K562 (cell line): ENCODE measurements at regions not wholly inside any gene's neighbourhood (a gene's known extent, or its start where the extent isn't known, plus 50 kb on each side); places are given as distances from the start of the nearest gene placed in this dataset.

Experiments used
- ATAC-seq: fragments of 200-7000 bp; cut with Tn5 transposase; 3 replicates; pipeline ENCODE4 v1.9.1; 2020; ENCODE audit warnings: moderate library complexity
- BruUV-seq: library from RNA; stranded (reverse); fragments of 400-500 nt; replicated peaks from 2 replicates; lab custom pipeline; 2021; lab: Mats Ljungman, UMichigan
- CTCF ChIA-PET: fragments of 300-600 bp; formaldehyde crosslinking; extraction: SDS; loops from one replicate; lab custom pipeline; 2021; ENCODE audit warnings: low intra/inter-chr PET ratio; lab: Yijun Ruan, JAX
- POLR2A ChIA-PET: fragments of 300-600, 350-650 bp; sonication (Branson Sonifier 250); formaldehyde crosslinking; extraction: SDS; loops from one replicate; lab custom pipeline; 2021; ENCODE audit warnings: antibody characterized with exemption, inconsistent platforms; lab: Yijun Ruan, JAX
- DNase-seq, 4 experiments: peaks; one replicate each; pipeline versions ENCODE4 v3.0.0 to v3.0.0-alpha.2; 2011 to 2018; ENCODE audit warnings: low spot score in 3 of 4, mixed read lengths in 3 of 4; ENCODE audit errors: extremely low read depth in 1 of 4
- FAIRE-seq: peaks from 2 replicates; lab custom pipeline; 2011; peaks lifted over from hg19 to GRCh38; lab: Jason Lieb, UNC
- H2AFZ ChIP-seq: 2 replicates; pipeline ENCODE4 v1.6.0; 2011; ENCODE audit warnings: low read depth, low read length, control low read depth, inconsistent platforms
- H3K27ac ChIP-seq: fragments of 200-600 bp; 3 replicates; pipeline ENCODE4 v1.8.0; 2011; ENCODE audit warnings: low read depth, mild to moderate bottlenecking, control low read depth, inconsistent platforms, low read length, moderate library complexity, mixed read lengths; ENCODE audit errors: extremely low read depth
- H3K27me3 ChIP-seq, 2 experiments: fragments of 300-600 bp in 1 of 2; 2 replicates in 1 of 2; 3 replicates in 1 of 2; pipeline versions ENCODE4 v1.6.0 to v1.8.0; 2011; ENCODE audit warnings: inconsistent platforms in 2 of 2, low read length in 2 of 2, mild to moderate bottlenecking in 1 of 2, mixed read lengths in 1 of 2, moderate library complexity in 1 of 2; ENCODE audit not compliant: control insufficient read depth in 2 of 2, insufficient read depth in 2 of 2
- H3K36me3 ChIP-seq: fragments of 300-600 bp; 3 replicates; pipeline ENCODE4 v1.8.0; 2011; ENCODE audit warnings: mild to moderate bottlenecking, low read length, inconsistent platforms; ENCODE audit not compliant: control insufficient read depth, insufficient read depth
- H3K4me1 ChIP-seq, 2 experiments: fragments of 200-600 bp in 1 of 2; replicated peaks in 1 of 2; 2 replicates in 1 of 2; 3 replicates in 1 of 2; pipeline versions ENCODE4 v1.5.1 to v1.8.0; 2011; ENCODE audit warnings: inconsistent platforms in 2 of 2, low read length in 2 of 2, mild to moderate bottlenecking in 1 of 2, mixed read lengths in 1 of 2, moderate library complexity in 1 of 2; ENCODE audit not compliant: control insufficient read depth in 2 of 2, insufficient read depth in 2 of 2
- H3K4me2 ChIP-seq: 2 replicates; pipeline ENCODE4 v1.6.1; 2011; ENCODE audit warnings: low read length, control low read depth, inconsistent platforms, mixed read lengths; ENCODE audit not compliant: insufficient read depth
- H3K4me3 ChIP-seq: fragments of 200-600 bp; sonication (generic), shearing (Covaris generic); 2 replicates; pipeline ENCODE4 v1.5.1; 2016; ENCODE audit warnings: control low read depth, inconsistent platforms
- H3K79me2 ChIP-seq: fragments of 200-600 bp; 3 replicates; pipeline ENCODE4 v1.8.0; 2011; ENCODE audit warnings: low read length, inconsistent platforms; ENCODE audit not compliant: control insufficient read depth, insufficient read depth
- H3K9ac ChIP-seq, 2 experiments: 2 replicates each; pipeline versions ENCODE4 v1.6.0 to v1.6.1; 2011; ENCODE audit warnings: low read depth in 2 of 2, low read length in 2 of 2, control low read depth in 1 of 2, inconsistent platforms in 1 of 2, mild to moderate bottlenecking in 1 of 2, mixed read lengths in 1 of 2; ENCODE audit not compliant: insufficient read depth in 1 of 2
- H3K9me1 ChIP-seq: one replicate; pipeline ENCODE4 v1.6.0; 2011; ENCODE audit warnings: inconsistent platforms, mild to moderate bottlenecking, low read length, moderate library complexity; ENCODE audit not compliant: control insufficient read depth, insufficient read depth
- H3K9me3 ChIP-seq: replicated peaks from 2 replicates; pipeline ENCODE4 v1.5.1; 2011; ENCODE audit warnings: low read depth, low read length, inconsistent platforms; ENCODE audit not compliant: control insufficient read depth, insufficient read depth
- H4K20me1 ChIP-seq: replicated peaks from 2 replicates; pipeline ENCODE4 v1.6.1; 2011; ENCODE audit warnings: low read length, inconsistent platforms, mixed read lengths; ENCODE audit not compliant: control insufficient read depth, insufficient read depth
- CBX5 ChIP-seq: IDR thresholded peaks from 2 replicates; pipeline ENCODE4 v1.6.1; 2014; ENCODE audit warnings: low read depth, borderline replicate concordance
- CUX1 ChIP-seq: fragments of 200-800 bp; sonication (Bioruptor generic); IDR thresholded peaks from 2 replicates; pipeline ENCODE4 v1.6.1; 2016; ENCODE audit warnings: missing genetic modification characterization, missing compliant biosample characterization
- DPF2 ChIP-seq: fragments of 450-650 bp; IDR thresholded peaks from 2 replicates; pipeline ENCODE4 v1.6.1; 2016
- HDAC2 ChIP-seq: fragments of 450-650 bp; IDR thresholded peaks from 2 replicates; pipeline ENCODE4 v1.6.1; 2016; ENCODE audit warnings: mild to moderate bottlenecking
- JUND ChIP-seq, 2 experiments: IDR thresholded peaks; 2 replicates in 1 of 2; 3 replicates in 1 of 2; pipeline ENCODE4 v1.6.1; 2011; ENCODE audit warnings: borderline replicate concordance in 2 of 2, low read depth in 2 of 2, low read length in 2 of 2, improper control_type of control experiment in 1 of 2, missing biosample characterization in 1 of 2, missing genetic modification characterization in 1 of 2, missing genetic modification reagents in 1 of 2
- TAF9B ChIP-seq: fragments of 450-650 bp; IDR thresholded peaks from 2 replicates; pipeline ENCODE4 v1.6.1; 2018; ENCODE audit warnings: mild to moderate bottlenecking; ENCODE audit not compliant: partially characterized antibody
- TCF7 ChIP-seq: sonication (generic); IDR thresholded peaks from 2 replicates; pipeline ENCODE4 v1.6.1; 2016; ENCODE audit warnings: antibody characterized with exemption, borderline replicate concordance
- in situ Hi-C: fragments of 300-500 bp; cut with MboI; formaldehyde crosslinking; loops from 4 replicates; pipeline ENCODE4 v1.15.0; 2018; ENCODE audit warnings: inconsistent platforms, mixed read lengths
- intact Hi-C: fragments of 100-400 bp; cut with micrococcal nuclease; formaldehyde crosslinking; loops from 2 replicates; pipeline ENCODE4 v1.14.2; 2022
- TF ChIP-seq, protein P1 (sequence below): sonication (generic); formaldehyde crosslinking; IDR thresholded peaks from 2 replicates; pipeline ENCODE4 v1.8.1; 2023; ENCODE audit warnings: mild to moderate bottlenecking, missing genetic modification reagents

DNA sequence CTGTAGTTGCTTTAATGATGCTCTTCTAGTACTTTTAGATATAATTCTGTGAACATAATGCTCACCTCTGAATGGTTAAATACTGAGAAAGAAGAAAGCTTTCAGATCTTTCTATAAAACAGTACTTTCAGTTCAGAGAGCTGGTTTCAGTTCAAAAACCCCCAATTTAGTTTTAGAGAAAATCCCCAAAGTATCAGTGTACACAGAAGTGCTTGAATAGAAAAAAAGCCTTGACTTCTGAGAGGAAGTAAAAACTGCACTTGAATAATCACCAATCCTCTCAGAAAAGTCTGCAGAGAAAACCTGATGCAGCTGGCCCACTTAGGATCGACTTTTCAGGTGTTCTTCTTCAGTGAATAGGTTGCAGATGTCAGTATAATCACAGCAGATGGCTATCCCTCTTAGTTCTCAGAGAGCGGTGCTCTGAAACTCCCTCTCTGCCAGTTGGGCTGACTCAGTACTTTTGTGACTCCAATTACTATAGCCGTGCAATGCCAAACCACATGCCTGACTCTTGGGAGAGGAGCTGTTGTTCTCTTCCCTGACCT lies 616.3 kb downstream of the LRFN5 start (continued):
- TF ChIP-seq CUX1 (CRISPR knock-in tag): no peak

DNA sequence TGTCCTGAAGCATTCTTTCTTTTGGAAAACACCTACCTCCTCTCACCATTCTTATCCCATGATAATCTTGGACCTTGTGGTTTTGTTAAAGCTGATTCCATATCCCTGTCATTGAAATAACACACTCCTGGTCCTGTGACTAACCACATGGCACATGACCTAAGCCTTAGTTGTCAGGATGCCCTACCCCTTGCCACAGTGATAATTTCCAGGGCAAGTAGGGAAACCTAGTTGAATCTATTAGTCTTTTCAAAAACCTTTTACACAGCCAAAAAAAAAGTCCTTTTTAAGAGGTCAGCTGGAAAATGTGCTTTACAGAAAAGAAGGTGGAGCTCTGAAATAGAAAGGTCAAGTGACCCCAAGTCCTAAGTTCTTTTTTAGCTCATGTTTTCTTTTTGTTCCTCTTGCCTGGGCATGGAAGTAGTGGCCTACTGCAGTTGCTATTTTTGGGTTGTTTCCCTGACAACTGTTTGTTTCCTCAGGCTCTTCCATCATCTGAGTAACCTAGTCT lies 608.4 kb downstream of the LRFN5 start:
- no peak overlapping the region for H3K4me3 ChIP-seq
- intact Hi-C loops (no loop called here), in situ Hi-C loops (no loop called here)
- no peaks in the 10 kb centered on the region for H3K36me3 ChIP-seq
- no peaks in the 10 kb centered on the region for H3K27me3 ChIP-seq
- H3K4me2 ChIP-seq: no peak overlapping the region
- H3K4me1 ChIP-seq: no peaks in the 10 kb centered on the region
- TF ChIP-seq HDAC2: no peak
- no peak for TF ChIP-seq TAF9B
- no peak for TF ChIP-seq CBX5
- TF ChIP-seq DPF2: no peak
- TF ChIP-seq, protein P1, sequence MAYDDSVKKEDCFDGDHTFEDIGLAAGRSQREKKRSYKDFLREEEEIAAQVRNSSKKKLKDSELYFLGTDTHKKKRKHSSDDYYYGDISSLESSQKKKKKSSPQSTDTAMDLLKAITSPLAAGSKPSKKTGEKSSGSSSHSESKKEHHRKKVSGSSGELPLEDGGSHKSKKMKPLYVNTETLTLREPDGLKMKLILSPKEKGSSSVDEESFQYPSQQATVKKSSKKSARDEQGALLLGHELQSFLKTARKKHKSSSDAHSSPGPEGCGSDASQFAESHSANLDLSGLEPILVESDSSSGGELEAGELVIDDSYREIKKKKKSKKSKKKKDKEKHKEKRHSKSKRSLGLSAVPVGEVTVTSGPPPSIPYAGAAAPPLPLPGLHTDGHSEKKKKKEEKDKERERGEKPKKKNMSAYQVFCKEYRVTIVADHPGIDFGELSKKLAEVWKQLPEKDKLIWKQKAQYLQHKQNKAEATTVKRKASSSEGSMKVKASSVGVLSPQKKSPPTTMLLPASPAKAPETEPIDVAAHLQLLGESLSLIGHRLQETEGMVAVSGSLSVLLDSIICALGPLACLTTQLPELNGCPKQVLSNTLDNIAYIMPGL (CRISPR knock-in tag): no peak
- no peak for TF ChIP-seq TCF7
- TF ChIP-seq JUND (IDR thresholded peaks at IDR 0.05; ENCODE audit: borderline replicate concordance, low read depth, low read length): no peak
- no peak for TF ChIP-seq JUND (tag; IDR thresholded peaks at IDR 0.05; ENCODE audit: borderline replicate concordance, low read depth, low read length)
- no peaks in the 10 kb centered on the region for H3K9me3 ChIP-seq
- no peaks in the 10 kb centered on the region for H3K9me1 ChIP-seq
- no peak overlapping the region for H2AFZ ChIP-seq
- H3K9ac ChIP-seq: no peak overlapping the region
- CTCF ChIA-PET: no interaction called here
- no TSS peak for BruUV-seq
- ATAC-seq (no peak), FAIRE-seq (no peak), DNase-seq (no peak)
- no peak overlapping the region for H3K27ac ChIP-seq
- no peaks in the 10 kb centered on the region for H3K79me2 ChIP-seq
- POLR2A ChIA-PET: no interaction called here
- H4K20me1 ChIP-seq: no peaks in the 10 kb centered on the region
